Psoas muscle (tissue), 7 donors: ENCODE measurements at regions not wholly inside any gene's neighbourhood (a gene's known extent, or its start where the extent isn't known, plus 50 kb on each side); places are given as distances from the start of the nearest gene placed in this dataset.

Experiments used
- ATAC-seq, 4 donors: fragments of 200-7000 bp; cut with Tn5 transposase; one replicate each; pipeline ENCODE4 v1.9.1; 2020; ENCODE audit warnings: moderate library complexity in 3 of 4, mild to moderate bottlenecking in 2 of 4
- DNase-seq, 2 donors: peaks; one replicate each; pipeline ENCODE4 v3.0.0-alpha.2; 2020
- H3K27ac ChIP-seq: fragments of 200-600 bp; one replicate; pipeline ENCODE4 v1.8.0; 2022
- H3K27me3 ChIP-seq, 3 donors: fragments of 200-600 bp in 1 of 3; one replicate each; pipeline versions ENCODE4 v1.6.1 to v1.8.0; 2013 to 2022; ENCODE audit warnings: low read length in 2 of 3, mild to moderate bottlenecking in 2 of 3, moderate library complexity in 1 of 3; ENCODE audit not compliant: insufficient read depth in 3 of 3
- H3K36me3 ChIP-seq, 2 donors: fragments of 200-600 bp in 1 of 2; one replicate each; pipeline versions ENCODE4 v1.6.1 to v1.8.0; 2013 to 2022; ENCODE audit warnings: low read depth in 1 of 2, mild to moderate bottlenecking in 1 of 2, moderate library complexity in 1 of 2; ENCODE audit not compliant: insufficient read depth in 1 of 2
- H3K4me1 ChIP-seq: fragments of 200-600 bp; one replicate; pipeline ENCODE4 v1.8.0; 2022
- H3K4me3 ChIP-seq: fragments of 200-600 bp; one replicate; pipeline ENCODE4 v1.8.0; 2022; ENCODE audit warnings: mild to moderate bottlenecking
- H3K9me3 ChIP-seq: fragments of 200-600 bp; one replicate; pipeline ENCODE4 v1.8.0; 2022
- CTCF ChIP-seq: fragments of 200-600 bp; IDR thresholded peaks from one replicate; pipeline ENCODE4 v1.8.0; 2022; ENCODE audit warnings: antibody characterized with exemption
- WGBS, 3 donors: extraction: QIAGEN DNeasy Blood & Tissue Kit; methylation state at CpG; one replicate each; pipeline versions ENCODE4 v1.1.6 to v1.1.7; 2013; 5-methylcytosine and 5-hydroxymethylcytosine counted together
- intact Hi-C, 2 donors: fragments of 100-400 bp; cut with DNase I; formaldehyde crosslinking; loops; one replicate each; pipeline versions ENCODE4 v1.11.0 to v1.14.2; 2022
- donor health status: healthy with polysubstance abuse.
- donor health status: DM: no; HTN: no; CAD: no; lungs with moderate emphysema.
- donor health status: Bipolar disorder and iron deficiency.
- donor health status: healthy.
- donor health status: DM: yes; HTN: yes; CAD: no.
- donor health status: DM: no; HTN: no; CAD: no.
- donor health status: DM: yes; HTN: yes; CAD: no.

- no peaks in the 10 kb centered on the region for H3K9me3 ChIP-seq
- H3K4me1 ChIP-seq, result no peaks in the 10 kb centered on the region
- no peak overlapping the region for H3K27ac ChIP-seq
- WGBS, 3 donors, result 78 to 88% (median 79%) methylated on average over 9 of the region's 9 CpGs
- no peak overlapping the region for H3K4me3 ChIP-seq
- H3K36me3 ChIP-seq, result no peaks in the 10 kb centered on the region
- intact Hi-C loops, result no loop called here
- DNase-seq (no peak), ATAC-seq (no peak)
- no peaks in the 10 kb centered on the region for H3K27me3 ChIP-seq
- TF ChIP-seq CTCF, result no peak
These were observed 74.1 kb upstream of the HSPA9 start for GRCh38 chr5:138649316-138649720.

- WGBS, 3 donors, result 96 to 97% (median 96%) methylated on average over 2 of the region's 2 CpGs
- TF ChIP-seq CTCF, result no peak
- no peak for ATAC-seq
- Histone ChIP-seq H3K36me3 (no peaks in the 10 kb centered on the region), H3K4me3 (no peak overlapping the region), H3K4me1 (no peaks in the 10 kb centered on the region), H3K27me3 (no peaks in the 10 kb centered on the region), H3K27ac (no peak overlapping the region), H3K9me3 (no peaks in the 10 kb centered on the region)
- no peak for DNase-seq
- intact Hi-C loops, result no loop called here
These were observed 73.6 kb upstream of the HSPA9 start for GRCh38 chr5:138648841-138649240.

- no peaks in the 10 kb centered on the region for H3K36me3 ChIP-seq
- H3K4me1 ChIP-seq, result no peaks in the 10 kb centered on the region
- ATAC-seq, result no peak
- no peak for TF ChIP-seq CTCF
- intact Hi-C loops, result no loop called here
- no peaks in the 10 kb centered on the region for H3K27me3 ChIP-seq
- H3K4me3 ChIP-seq, result no peak overlapping the region
- no peaks in the 10 kb centered on the region for H3K9me3 ChIP-seq
- 75 to 79% (median 76%) methylated on average over 5 of the region's 5 CpGs for WGBS, 3 donors
- H3K27ac ChIP-seq, result no peak overlapping the region
- no peak for DNase-seq
These were observed 72.7 kb upstream of the HSPA9 start for GRCh38 chr5:138647794-138648410.

- Histone ChIP-seq H3K9me3 (no peaks in the 10 kb centered on the region), H3K27me3 (no peaks in the 10 kb centered on the region), H3K27ac (no peak overlapping the region), H3K4me1 (no peaks in the 10 kb centered on the region), H3K4me3 (no peak overlapping the region), H3K36me3 (no peaks in the 10 kb centered on the region)
- DNase-seq, result no peak
- intact Hi-C loops, result no loop called here
- ATAC-seq, result no peak
- 72 to 75% (median 75%) methylated on average over 5 of the region's 5 CpGs for WGBS, 3 donors
- no peak for TF ChIP-seq CTCF
These were observed 72.1 kb upstream of the HSPA9 start for GRCh38 chr5:138647261-138647788.

- WGBS, 3 donors, result 87 to 92% (median 87%) methylated on average over 11 of the region's 11 CpGs
- H3K4me1 ChIP-seq, result no peaks in the 10 kb centered on the region
- DNase-seq, result no peak
- H3K4me3 ChIP-seq, result no peak overlapping the region
- no peak for ATAC-seq
- intact Hi-C loops, result no loop called here
- no peaks in the 10 kb centered on the region for H3K36me3 ChIP-seq
- no peaks in the 10 kb centered on the region for H3K27me3 ChIP-seq
- no peaks in the 10 kb centered on the region for H3K9me3 ChIP-seq
- no peak for TF ChIP-seq CTCF
- H3K27ac ChIP-seq, result no peak overlapping the region
These were observed 71.5 kb upstream of the HSPA9 start for GRCh38 chr5:138646671-138647070.
